NCI-H524 (cell line): ENCODE measurements at regions not wholly inside any gene's neighbourhood (a gene's known extent, or its start where the extent isn't known, plus 50 kb on each side); places are given as distances from the start of the nearest gene placed in this dataset.

Experiments
- DNase-seq, 2 experiments: peaks; one replicate each; lab custom pipeline; 2025; lab: John Stamatoyannopoulos, UW

DNA sequence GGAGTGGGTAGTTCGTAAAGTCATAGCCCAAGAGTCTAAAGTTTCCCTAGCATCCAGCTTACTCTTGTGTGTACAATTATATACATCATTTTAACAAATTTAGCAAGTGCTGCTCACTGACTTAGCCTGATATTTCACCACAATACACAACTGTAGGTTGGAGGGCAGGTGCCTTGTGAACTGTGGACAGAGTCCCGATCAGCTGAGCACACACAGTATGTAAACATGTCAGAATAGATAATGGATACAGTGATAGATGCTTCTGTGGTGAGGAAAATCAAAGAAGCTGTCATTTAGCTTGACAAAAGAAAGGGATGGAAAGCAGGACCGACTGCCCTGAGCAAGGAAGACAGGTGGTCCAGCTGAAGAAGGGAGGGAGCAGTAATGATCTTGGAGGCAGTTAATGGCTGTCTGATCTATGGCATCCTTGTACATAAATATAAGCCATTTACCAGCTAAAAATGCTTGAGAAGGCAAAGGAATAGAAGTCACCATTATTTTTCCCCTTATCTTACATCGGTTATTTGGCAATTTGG, 372.8 kb upstream of the UBE2E3 start:
- DNase-seq, result peak in 1 of 2 experiments; percentile 43

DNA sequence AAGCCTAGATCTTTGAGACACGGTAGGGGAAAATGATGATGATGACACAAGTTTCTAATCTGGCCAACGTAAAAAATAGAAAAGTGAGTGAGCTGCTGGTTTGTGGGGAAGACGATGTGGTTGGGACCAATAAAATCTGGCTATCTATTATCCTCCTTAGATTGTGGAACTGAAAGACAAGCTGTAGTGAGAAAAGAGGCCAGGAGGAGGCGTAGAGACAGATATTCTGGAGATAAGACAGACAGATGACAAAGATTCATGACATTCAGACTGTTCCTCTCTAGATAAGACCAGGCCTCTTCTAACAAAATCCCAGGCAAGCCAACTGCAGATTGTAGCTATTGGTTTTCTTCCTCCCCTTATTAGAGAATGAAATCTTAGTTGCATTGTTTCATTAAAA, 376.3 kb upstream of the UBE2E3 start:
- DNase-seq, result no peak

DNA sequence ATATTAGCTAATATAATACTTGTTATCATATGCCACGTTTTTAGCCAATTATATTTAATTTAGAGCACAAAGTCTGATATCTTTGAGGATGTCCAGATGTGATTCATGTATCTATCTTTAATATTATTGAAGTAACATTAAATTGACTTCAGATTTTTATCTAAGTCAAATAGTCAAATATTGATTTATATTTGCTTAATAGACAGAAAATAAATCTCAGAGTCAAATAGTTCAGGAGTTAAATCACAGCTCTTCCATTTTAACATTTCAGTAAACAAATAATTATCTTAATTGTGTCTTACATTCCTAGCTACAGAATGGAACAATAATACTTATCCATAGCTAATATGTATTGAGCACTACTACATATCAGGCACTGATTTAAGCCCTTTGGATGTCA, 379.4 kb upstream of the UBE2E3 start:
- DNase-seq, result no peak

DNA sequence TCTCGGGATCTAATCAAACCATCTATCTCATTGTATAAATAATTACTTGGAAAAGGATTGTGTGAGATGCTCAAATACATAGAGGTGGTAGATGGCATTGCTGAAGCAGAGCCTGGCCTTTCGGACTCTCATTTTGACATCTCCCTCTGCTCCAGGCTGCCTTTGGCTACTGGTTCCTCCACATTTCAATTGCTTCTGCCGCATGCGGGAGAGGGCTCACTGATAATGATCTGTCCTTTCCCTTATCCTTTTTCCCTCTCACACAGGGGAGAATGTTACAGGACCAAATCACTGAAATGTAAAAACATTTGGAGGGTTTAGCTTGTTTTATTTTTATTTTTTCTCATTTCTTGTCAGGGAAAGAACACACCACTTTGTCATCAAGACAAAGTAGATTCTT, 380.6 kb upstream of the UBE2E3 start:
- DNase-seq, result no peak

DNA sequence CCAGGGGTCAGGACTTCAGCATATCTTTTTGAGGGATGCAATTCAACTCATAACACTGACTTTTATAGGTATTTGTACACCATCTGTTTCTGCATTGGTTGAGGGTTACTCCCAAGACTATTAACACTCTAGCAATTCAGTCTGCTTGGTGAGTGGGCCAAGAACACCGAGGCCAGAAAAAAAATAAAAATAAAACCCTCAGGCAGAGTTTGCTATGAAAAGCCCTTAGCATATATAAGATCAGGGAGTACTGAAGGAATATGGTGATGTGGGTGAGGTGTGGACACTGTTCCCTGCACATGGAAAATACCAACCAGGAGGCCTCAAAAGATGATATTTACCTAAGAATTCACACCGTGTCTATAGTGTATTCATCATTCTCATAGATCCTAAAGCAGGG, 383.2 kb upstream of the UBE2E3 start:
- no peak for DNase-seq

DNA sequence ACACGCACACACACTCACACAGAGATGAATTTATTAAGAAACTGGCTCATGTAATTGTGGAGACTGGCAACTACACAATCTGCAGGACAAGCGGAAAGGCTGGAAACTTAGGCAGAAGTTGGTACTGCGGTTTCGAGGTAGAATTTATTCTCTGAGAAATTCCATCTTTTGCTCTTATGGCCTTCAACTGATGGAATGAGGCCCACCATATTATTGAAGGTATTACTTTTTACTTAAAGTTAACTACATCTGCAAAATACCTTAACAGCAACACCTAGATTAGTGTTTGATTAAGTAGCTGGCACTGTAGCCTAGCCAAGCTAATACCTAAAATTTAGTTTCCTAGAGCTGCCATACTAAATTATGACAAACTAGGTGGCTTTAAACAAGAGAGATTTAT, 384.0 kb upstream of the UBE2E3 start:
- no peak for DNase-seq

DNA sequence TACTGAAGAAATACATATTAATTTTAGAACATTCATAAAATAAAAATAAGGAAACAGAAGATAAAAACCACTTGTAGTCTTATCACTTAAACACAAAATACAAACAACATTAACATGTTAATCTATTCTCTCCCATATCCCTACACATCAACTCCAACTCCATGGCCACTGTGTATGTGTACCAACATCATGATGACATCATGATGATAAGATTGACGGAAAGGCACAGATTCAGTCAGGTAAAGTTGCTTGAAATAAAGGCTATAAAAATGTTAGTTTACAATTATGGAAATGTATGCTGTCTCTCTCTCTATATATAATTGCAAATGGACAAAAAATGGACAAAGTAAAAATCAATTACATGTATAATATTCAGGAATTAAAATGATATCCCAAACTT, 388.5 kb upstream of the UBE2E3 start:
- DNase-seq, result no peak

DNA sequence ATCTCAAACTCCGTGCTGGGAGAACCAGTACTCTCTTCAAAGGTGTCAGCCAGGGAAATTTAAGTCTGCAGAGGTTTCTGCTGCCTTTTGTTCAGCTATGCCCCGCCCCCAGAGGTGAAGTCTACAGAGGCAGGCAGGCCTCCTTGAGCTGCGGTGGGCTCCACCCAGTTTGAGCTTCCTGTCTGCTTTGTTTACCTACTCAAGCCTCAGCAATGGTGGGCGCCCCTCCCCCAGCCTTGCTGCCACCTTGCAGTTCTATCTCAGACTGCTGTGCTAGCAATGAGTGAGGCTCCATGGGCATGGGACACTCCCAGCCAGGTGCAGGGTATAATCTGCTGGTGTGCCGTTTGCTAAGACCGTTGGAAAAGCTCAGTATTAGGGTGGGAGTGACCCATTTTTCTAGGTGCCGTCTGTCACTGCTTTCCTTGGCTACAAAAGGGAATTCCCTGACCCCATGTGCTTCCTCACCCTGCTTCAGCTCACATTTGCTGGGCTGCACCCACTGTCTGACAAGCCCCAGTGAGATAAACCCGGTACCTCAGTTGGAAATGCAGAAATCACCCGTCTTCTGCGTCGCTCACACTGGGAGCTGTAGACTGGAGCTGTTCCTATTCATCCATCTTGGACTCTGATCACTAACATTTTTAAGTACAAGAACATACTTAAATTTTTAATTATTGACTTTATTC, 389.2 kb upstream of the UBE2E3 start:
- DNase-seq, result peak in 1 of 2 experiments; percentile 8

DNA sequence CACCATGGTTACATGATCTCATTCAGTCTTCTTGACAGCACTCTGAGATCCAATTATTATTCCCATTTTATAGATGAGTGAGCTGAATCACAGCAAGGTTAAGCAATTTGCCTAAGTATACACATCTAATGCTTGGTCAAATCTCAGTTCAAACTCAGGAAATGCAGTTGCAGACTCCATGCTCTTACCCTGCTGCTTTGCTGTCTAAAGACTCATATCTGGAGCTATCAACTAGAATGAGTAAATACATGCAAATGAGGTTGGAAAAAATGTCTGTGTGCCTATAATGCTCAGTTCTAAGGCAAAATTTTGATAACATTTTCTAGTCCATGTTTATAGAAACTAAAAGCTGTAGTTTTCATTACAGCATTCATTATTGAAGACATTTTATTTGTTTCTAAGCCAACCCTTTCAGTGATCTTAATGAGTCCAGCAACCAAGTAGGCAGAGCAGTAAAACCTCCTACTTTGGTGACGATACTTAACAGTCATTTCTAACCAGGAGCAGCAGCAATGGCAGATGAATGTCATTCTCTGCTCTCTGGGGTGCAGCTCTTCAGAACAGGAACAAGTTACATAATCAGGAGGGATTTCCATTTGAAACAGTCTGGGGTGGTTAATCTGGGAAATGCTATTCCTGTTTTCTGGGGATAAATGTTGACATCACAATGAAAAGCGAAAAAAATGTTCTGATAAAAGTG, 396.8 kb upstream of the UBE2E3 start:
- no peak for DNase-seq

DNA sequence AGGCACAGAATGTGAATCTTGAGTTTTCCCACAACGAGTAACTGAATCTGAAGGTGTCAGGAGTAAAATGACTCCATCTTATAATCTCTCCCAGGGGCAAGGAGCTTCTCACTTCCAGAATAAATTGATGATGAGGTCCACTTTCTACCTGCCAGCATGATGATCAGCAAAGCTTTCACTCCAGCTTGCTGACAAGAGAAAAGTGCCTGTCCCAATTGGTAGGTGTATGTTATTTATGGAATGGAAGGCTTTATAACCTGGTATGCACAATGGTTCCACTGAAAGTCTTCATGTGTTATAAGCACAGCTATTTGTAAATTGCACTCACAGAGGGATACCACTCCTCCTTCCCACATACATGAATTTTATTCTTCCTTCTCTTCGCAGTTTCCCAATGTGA, 401.0 kb upstream of the UBE2E3 start:
- DNase-seq, result no peak

DNA sequence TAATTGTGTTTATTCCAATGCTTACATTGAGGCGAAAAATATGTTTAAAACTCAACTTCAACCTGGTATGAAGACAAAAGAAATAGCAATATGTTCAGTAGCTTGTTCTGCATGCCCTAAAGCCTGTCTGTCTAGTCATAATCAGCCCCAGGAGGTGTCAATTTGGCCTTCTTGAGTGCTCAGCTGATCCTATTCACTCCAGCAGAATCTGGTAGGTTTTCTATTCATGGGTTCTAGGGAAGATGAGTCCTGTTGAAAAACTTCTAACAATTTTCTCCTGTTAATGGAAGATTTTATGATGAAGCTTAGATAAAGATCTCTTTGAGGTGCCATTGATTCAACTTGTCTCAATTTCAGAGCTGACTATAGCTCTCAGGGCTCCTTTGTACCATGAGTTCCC, 402.0 kb upstream of the UBE2E3 start:
- DNase-seq, result no peak

DNA sequence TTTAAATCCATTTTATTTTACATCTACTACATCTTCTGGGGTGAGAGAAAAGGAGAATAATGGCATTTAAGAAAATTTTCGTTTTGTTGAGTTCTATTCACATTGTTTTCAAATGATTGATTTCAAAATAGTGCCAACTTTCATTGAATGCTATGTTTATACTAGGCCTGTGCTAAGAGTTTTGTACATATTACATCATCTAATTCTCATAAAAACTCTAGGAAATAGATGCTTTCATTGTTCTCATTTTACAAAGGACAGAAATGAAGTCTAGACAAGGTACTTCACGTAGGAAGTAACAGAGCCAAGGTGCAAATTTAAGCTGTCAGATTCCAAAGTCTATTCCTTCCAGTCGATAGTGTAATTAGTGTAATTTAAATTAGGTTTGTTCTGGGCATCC, 402.8 kb upstream of the UBE2E3 start:
- no peak for DNase-seq

DNA sequence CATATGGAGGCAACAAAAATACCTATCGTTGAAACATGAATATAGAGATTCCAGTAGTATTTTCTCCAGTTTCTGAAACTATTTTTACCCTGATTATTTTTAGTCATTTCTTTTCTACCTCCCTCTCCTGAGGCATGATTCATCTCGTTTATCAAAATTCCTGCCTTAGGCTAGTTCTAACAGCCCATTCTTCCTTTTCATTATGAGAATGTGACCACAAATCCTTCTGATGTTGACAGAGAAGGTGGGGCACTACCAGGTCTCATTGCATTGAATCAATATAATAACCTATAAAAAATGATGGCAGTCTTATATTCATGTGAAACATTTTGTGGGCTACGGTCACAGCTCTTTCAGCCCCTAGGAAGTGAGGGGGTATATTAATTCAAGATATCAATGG, 406.5 kb upstream of the UBE2E3 start:
- DNase-seq, result no peak

DNA sequence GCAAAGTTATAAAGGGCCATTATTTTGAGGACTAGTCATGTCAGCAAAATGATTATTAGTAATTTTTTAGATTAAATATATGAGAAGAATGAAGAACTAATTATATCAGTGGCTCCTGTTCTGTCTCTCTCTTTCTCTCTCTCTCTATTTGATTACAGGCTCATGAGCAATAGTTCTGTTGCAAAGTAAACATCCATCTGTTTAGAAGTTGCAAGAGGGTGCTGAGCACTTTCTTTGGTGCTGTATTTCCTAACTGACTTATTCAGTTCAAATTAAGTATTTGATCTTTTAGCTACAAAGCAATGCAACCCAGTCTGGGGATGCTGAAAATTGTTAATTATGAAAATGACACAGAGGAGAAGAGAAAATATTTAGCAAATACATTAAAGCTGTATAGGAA, 408.1 kb upstream of the UBE2E3 start:
- no peak for DNase-seq

DNA sequence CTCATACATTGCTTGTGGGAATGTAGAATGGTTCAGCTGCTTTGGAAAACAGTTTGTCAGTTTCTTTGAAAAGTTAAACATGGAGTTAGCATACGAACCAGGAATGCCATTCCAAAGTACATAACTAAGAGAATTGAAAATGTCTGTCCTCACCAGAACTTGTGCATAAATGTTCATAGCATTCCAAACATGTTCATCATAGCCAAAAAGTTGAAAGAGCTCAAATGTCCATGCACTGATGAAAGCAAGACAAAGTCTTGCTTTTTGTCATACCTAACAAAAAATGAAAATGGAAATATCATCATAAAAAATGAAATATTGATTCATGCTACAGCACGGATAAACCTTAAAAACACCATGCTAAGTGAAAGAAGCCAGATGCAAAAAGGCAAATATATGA, 408.8 kb upstream of the UBE2E3 start:
- no peak for DNase-seq

DNA sequence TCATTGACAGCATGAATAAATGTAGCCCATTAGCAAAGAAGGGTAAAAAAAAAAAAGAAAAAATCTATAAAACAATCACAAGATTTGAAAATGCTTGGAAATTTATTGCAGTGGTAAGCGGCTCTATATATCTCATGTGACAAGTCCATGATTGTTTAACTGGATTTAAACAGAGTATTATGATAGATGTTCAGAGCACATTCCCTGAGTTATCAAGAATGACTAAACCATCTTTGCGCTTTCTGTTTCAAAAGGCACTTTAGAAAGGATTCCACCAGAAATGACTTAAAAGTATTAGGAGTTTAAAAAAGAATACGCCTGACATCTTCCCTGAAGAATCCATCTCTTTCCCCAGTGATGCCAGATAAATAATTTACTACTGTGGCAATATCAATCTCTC, 409.5 kb upstream of the UBE2E3 start:
- no peak for DNase-seq

DNA sequence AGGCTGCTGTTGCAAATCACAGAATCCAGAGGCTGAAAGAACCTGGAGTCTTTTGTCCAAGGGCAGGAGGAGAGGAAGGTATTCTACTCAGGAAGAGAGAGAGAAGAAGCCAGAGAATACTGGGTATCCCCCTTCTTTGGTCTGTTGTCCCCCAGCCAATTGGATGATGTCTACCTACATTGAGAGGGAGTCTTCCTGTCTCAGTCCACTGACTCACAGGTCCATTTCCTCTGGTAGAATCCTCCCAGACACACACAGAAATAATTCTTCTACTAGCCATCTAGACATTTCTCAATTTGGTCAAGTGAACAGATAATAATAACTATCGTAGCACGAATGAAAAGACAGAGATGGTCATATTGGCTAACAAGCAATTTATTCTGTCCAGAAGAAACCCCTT, 416.4 kb upstream of the UBE2E3 start:
- no peak for DNase-seq

DNA sequence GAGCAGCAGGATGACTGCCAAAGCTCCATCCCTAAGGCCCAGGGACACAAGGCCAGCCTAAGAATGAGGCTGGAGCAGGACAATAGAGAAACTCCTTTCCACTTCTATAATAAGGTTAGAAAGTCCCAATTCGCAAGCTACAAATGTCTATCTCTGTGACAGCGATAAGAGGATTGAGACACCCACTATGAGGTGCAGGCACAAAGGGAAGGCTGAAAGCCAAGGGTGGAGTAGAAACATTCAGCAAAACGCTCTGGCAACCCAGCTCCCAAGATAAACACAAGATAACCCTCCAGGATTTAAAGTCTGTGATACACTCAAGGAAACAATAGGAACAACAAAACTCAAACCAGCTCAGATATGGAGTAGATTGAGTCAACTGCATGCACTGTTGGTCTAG, 418.0 kb upstream of the UBE2E3 start:
- no peak for DNase-seq

DNA sequence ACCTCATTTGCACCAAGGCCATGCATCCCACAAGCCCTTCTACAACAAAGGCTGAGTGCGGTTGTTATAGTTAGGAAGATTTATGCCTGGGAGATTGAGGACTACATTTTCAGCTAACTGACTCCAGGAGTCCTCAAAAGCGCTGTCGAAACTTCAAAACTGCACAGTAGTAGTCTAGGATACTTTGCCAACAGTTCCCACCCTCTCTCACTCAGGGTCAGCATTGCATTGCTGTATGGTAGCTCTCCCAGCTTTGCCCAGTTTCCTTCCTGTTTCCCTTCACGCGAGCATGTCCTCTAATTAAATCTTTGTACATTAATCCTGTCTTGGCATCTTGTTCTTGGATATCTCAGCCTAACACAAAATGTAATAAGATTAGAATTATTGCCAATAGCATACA, 420.6 kb upstream of the UBE2E3 start:
- DNase-seq, result no peak

DNA sequence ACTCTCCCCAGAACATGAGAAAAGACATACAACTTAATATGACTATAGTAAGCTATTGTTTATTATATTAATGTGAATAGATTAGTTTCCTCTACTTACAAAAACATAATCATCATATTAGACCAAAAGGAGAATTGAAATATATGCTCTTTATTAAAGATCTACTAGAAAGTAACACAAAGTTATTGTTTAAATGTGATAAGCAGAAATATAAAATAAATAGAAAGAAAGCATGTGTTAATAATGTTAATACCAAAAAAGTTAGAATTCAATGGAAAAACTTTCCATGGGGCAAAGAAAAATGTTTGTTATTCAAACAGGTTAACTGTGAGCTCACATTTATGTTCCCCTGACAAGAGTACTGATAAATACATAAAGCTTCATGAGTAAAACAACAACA, 421.4 kb upstream of the UBE2E3 start:
- no peak for DNase-seq

DNA sequence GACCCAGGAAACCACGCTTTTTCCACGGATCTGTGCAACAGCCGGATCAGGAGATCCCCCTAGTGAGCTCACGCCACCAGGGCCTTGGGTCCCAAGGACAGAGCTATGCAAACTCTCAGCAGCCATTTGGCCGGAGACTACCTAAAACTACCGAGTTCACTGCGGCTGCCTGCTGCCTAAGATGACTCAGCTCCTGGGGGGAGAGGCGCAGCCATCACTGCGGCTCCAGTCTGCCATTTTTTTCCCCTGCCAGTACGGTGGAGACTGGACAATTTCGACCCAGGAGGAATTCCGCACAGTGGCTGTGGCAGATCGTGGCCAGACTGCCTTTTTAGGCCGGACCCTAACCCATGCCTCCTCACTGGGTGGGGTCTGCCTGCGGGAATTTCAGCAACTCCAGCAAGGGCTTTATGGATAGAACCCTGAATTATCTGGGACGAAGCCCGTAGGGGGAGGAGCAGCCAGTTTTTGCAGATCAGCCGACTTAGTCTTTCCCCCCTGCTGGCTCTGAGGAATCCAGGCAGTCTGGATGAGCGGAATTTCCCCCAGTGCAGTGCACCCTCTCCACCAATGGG, 424.9 kb upstream of the UBE2E3 start:
- no peak for DNase-seq

DNA sequence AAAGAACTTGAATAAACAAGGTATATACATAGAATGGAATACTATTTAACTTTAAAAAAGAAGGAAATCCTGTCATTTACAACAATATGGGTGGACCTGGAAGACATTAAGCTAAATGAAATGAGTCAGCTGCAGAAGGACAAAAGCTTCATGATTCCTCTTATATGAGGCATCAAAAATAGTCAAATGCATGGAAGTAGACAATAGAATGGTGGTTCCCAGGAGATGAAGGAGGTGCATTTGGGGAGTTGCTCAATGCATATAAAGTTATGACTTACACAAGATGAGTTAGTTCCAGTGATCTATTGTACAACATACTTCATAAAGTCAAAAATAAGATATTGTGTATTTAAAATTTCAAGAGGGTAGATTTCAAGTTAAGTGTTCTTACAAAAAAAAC, 426.1 kb upstream of the UBE2E3 start:
- DNase-seq, result no peak

DNA sequence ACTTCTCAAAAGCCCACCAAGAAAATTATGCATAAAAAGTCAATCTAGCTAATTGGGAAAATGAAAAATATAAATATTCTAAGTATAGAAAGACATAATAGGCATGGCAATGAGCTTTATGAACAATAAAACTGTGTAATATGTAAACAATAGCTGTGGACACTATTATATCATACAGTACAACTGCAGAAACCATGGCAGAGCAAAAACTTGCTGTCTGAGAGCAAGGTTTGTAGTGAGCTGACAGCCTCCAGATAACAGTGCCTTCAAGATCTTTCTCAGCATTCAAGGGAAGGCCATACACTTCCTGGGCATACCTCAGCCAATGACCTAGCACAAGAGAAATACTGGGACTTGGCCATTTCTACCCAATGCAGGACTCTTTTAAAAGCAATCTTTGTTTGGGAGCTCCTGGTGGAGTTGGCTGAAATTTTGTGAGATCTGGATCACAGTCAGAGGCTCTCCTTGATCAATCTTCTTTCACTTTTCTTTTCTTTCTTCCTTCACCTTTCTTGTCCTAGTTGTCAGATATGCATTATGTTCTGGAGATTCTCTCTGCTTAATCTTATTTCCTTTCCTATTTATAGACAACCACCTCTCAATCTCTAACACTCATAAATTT, 427.2 kb upstream of the UBE2E3 start:
- DNase-seq, result no peak
